Heart left ventricle (tissue), 13 donors: ENCODE measurements at regions not wholly inside any gene's neighbourhood (a gene's known extent, or its start where the extent isn't known, plus 50 kb on each side); places are given as distances from the start of the nearest gene placed in this dataset.

Experiments used
- CTCF ChIP-seq, 12 donors: fragments of 200-600 bp; sonication (generic) in 4 of 12; IDR thresholded peaks; one replicate each; pipeline versions ENCODE4 v1.5.0 to v1.8.0; 2018 to 2022; ENCODE audit warnings: antibody characterized with exemption in 12 of 12, mild to moderate bottlenecking in 5 of 12
- POLR2A ChIP-seq, 2 donors: fragments of 450-650 bp; IDR thresholded peaks; one replicate each; pipeline ENCODE4 v1.6.1; 2017; ENCODE audit warnings: antibody characterized with exemption in 2 of 2, mild to moderate bottlenecking in 2 of 2, moderate library complexity in 2 of 2
- donor health status: ischemic (EF 13 %, LVEDD 7.1; RV severe dilation, severe dysfunction).
- donor health status: DM: no; HTN: yes; CAD: no.
- donor health status: DM: no; HTN: no; CAD: no.
- donor health status: ischemic (EF 25% LVEDD 6.9; RV normal size, moderate dysfunction).
- donor health status: ischemic (EF 25% LVEDD 5.7; RV mildly dilated, moderate dysfunction).
- donor health status: ischemic (EF 35%, LVEDD 5.7; RV mildly dilated, moderate dysfunction).
- donor health status: nonischemic (EF 11% LVEDD 7.7; RV severe dilation, severe dysfunction).
- donor health status: DM: yes; HTN: yes; CAD: no.
- donor health status: PGD.
- donor health status: ischemic (EF 29% LVEDD 5.4; RV normal size, mild dysfunction).
- donor health status: nonischemic (EF 23%, LVEDD 6.1; RV moderate dilation, normal function).

- no peak for TF ChIP-seq POLR2A (IDR thresholded peaks at IDR 0.05)
- TF ChIP-seq CTCF (IDR thresholded peaks at IDR 0.05): no peak
These were observed 1348.0 kb upstream of the SLC10A2 start for GRCh38 chr13:104414181-104414580.
